ENCODE measurements at regions not wholly inside any gene's neighbourhood (a gene's known extent, or its start where the extent isn't known, plus 50 kb on each side); places are given as distances from the start of the nearest gene placed in this dataset.
"Not testable (repeated sequence)": the region's sequence is repeated elsewhere in the genome, so short reads cannot be mapped to it uniquely, and the experiment has no call there.

DNA sequence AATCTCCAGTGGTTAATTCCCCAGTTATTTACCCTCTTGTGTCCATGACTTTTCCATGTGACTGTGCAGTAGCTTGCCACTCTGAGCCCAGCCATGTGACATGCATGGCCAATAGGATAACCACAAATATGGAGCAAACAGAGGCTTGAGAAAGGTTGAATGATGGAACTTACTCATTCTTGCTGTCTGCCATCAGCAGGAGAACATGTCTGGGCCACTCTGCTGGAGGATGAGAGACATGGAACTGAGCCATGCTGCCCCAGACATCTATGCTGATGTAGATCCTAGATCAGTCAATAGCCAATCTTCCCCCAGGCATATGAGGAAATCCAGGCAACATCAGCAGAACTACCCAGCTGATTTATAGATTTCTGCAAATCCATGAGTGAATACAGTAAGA lies 992.3 kb upstream of the FANCL start:
- Mint-ChIP-seq H3K27ac (no peak overlapping the region), H3K27me3 (ENCODE audit: low read depth in 3 of 3) (no peaks in the 10 kb centered on the region), H3K4me3 (no peak overlapping the region), H3K9me3 (peaks cover 0 to 13% (median 0%) of the 10 kb centered on the region in 6 donors), H3K36me3 (peaks cover 0 to 3% (median 0%) of the 10 kb centered on the region in 3 donors), H3K4me1 (no peaks in the 10 kb centered on the region)
- DNase-seq, result no peak

DNA sequence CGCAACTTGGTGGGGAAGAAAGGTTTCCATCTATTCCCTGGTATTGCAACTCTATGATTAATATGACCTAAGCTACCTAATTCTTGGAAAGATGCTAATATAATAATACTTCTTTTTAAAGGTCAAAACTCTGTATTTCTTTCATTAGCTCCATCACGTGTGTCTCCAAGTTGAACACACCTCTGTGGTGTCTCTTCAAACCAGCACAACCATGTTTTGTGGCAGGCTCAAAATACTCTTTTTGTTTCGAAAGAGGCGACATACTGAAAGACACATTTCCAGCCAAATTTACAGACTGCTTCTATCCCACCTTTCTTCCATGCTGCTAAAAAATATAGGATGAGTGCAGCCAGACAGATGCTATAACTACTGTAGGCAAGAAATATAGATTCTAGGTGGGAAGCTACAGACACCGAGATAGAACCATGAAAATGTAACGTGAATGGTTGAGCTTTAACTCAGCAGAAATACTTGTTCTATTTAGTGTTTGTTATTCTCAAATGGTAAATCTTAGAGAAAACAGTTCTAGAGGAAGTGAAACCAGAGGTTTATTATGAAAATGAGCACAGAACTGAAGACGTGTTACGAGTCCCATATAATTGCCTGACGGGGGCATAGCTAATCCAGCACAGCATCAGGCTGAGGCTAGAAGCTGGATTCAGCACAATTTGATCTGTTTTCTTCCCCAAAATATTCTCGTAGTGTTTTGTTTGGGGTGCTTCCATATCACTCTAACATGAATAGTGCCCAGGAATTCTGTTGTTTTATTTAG lies 991.5 kb upstream of the FANCL start:
- no peak overlapping the region for H3K4me3 Mint-ChIP-seq
- peaks cover 0 to 3% (median 0%) of the 10 kb centered on the region in 3 donors for H3K36me3 Mint-ChIP-seq
- DNase-seq, result no peak
- H3K27ac Mint-ChIP-seq, result no peak overlapping the region
- peaks cover 0 to 8% (median 0%) of the 10 kb centered on the region in 6 donors for H3K9me3 Mint-ChIP-seq
- no peaks in the 10 kb centered on the region for H3K27me3 Mint-ChIP-seq (ENCODE audit: low read depth in 3 of 3)
- no peaks in the 10 kb centered on the region for H3K4me1 Mint-ChIP-seq

DNA sequence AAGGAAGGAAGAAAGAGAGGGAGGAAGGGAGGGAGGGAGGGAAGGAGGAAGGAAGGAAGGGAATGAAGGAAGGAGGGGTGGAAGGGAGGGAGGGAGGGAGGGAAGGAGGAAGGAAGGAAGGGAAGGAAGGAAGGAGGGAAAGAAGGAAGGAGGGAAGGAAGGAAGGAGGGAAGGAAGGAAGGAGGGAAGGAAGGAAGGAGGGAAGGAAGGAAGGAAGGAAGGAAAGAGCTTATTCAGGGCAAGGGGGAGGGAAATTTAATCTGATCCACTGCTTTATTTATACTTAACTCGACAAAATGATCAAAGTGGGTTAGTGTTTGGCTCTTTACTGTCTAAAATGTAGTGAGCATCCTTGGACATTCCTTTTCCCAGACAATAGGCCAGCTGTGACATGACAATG lies 985.2 kb upstream of the FANCL start:
- H3K4me1 Mint-ChIP-seq; H3K9me3 Mint-ChIP-seq; H3K36me3 Mint-ChIP-seq; H3K27me3 Mint-ChIP-seq (ENCODE audit: low read depth in 3 of 3); H3K4me3 Mint-ChIP-seq; H3K27ac Mint-ChIP-seq; DNase-seq: not testable (repeated sequence)

DNA sequence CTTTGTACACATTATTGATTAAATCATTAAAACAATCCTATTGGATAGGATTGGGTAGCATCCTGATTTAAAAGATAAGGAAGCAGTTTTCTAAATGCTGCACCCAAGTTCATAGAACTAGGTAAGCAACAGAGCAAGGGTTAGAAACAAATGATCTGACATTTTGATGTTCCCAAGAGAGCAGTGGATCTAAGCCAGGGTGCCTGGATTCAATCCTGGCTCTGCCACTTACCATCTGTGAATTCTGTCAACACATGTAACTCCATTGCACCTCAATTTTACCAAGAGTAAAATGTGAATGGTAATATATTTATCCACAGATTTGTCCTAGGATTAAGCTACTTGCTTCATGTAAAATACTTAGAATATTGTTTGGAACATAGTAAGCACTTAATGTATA lies 982.6 kb upstream of the FANCL start:
- DNase-seq, result no peak
- Mint-ChIP-seq H3K4me1 (no peaks in the 10 kb centered on the region), H3K27ac (no peak overlapping the region), H3K4me3 (no peak overlapping the region), H3K36me3 (no peaks in the 10 kb centered on the region), H3K9me3 (peaks cover 0 to 13% (median 4%) of the 10 kb centered on the region in 6 donors), H3K27me3 (ENCODE audit: low read depth in 3 of 3) (peaks cover 0 to 1% (median 0%) of the 10 kb centered on the region in 3 donors)

DNA sequence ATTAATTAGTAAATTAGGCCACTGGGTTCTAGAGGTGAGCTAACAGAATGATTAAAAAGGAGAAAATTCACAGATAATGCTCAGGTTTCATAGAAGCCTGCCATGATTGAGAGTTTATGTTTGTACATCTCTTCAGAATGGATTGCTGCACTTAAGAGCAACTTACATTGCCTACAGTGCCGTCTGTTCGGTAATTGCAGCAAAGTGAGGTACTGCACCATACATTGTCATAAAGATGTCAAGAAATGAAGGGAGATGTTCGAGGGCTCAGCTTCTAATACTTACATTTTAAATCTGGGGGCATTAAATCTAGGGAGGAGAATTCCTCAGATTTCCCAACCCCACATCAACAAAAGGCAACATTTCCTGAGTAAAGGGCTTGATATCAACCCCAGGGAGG lies 976.2 kb upstream of the FANCL start:
- Mint-ChIP-seq H3K36me3 (no peaks in the 10 kb centered on the region), H3K27ac (no peak overlapping the region), H3K9me3 (peaks cover 0 to 12% (median 1%) of the 10 kb centered on the region in 6 donors), H3K27me3 (ENCODE audit: low read depth in 3 of 3) (peaks cover 0 to 2% (median 0%) of the 10 kb centered on the region in 3 donors), H3K4me1 (no peaks in the 10 kb centered on the region), H3K4me3 (no peak overlapping the region)
- DNase-seq, result no peak

DNA sequence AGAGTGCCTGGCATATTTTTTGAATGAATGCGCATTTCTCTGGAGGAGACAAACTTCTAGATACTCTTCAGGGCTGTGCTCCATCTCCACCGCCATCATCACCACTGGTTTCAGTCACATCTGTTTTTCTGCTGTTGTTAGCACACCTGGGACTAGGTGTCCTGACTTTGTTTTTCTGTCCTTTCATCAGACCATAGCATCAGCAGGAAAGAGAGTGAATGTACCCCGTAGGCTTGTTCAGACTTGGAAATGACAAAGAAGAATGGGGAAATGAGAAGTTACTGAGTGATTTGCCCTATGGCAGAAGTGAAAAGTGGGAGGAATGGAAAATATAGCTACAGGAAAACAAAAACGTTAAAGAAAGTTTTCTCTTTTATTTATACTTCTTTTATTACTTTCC lies 965.2 kb upstream of the FANCL start:
- H3K27me3 Mint-ChIP-seq (ENCODE audit: low read depth in 3 of 3), result no peaks in the 10 kb centered on the region
- no peaks in the 10 kb centered on the region for H3K4me1 Mint-ChIP-seq
- no peak overlapping the region for H3K27ac Mint-ChIP-seq
- H3K36me3 Mint-ChIP-seq, result no peaks in the 10 kb centered on the region
- DNase-seq, result no peak
- no peak overlapping the region for H3K4me3 Mint-ChIP-seq
- H3K9me3 Mint-ChIP-seq, result peaks cover 0 to 8% (median 3%) of the 10 kb centered on the region in 6 donors

DNA sequence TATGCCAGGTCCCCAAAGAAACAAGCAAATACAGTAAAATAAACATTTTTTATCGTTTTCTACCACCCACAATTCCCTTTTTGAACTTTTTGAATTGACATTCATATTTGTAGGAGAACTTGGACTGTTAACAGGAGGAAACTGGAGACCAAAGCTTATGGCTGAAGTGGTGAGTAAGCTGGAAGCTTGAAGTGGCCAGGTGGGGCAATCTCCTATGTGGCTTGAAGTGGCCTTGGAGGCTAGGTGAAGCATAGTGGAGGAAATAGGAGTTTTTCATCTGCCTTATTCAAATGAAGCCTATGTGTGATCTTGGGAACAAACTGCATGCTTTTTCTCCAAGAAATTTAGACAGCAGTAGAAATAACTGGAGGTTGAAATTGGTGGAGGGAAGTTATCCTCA lies 962.9 kb upstream of the FANCL start:
- peaks cover 0 to 8% (median 3%) of the 10 kb centered on the region in 6 donors for H3K9me3 Mint-ChIP-seq
- no peaks in the 10 kb centered on the region for H3K36me3 Mint-ChIP-seq
- H3K4me3 Mint-ChIP-seq, result no peak overlapping the region
- DNase-seq, result no peak
- H3K27me3 Mint-ChIP-seq (ENCODE audit: low read depth in 3 of 3), result no peaks in the 10 kb centered on the region
- no peaks in the 10 kb centered on the region for H3K4me1 Mint-ChIP-seq
- no peak overlapping the region for H3K27ac Mint-ChIP-seq

DNA sequence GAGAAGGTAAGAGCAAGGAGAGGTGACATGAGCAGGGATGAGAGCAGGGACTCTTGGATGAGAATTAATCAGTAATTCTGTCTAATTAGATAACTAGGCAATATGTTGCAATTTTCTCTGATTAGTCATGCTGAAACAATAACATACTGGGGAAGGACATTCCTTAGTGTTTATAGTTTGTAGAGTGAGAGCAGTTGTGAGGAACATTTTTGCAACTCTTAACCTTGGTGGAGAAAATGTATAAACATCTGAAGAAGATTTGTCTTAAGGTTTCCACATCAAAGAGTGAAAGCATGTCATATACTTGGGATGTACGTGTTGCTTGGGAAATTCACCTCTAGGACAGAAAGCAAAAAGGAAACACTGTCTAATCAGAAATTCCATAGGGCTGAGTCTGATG lies 955.4 kb upstream of the FANCL start:
- no peak overlapping the region for H3K4me3 Mint-ChIP-seq
- H3K27me3 Mint-ChIP-seq (ENCODE audit: low read depth in 3 of 3), result no peaks in the 10 kb centered on the region
- no peak for DNase-seq
- H3K4me1 Mint-ChIP-seq, result no peaks in the 10 kb centered on the region
- H3K27ac Mint-ChIP-seq, result no peak overlapping the region
- H3K9me3 Mint-ChIP-seq, result peaks cover 0 to 2% (median 0%) of the 10 kb centered on the region in 6 donors
- no peaks in the 10 kb centered on the region for H3K36me3 Mint-ChIP-seq

DNA sequence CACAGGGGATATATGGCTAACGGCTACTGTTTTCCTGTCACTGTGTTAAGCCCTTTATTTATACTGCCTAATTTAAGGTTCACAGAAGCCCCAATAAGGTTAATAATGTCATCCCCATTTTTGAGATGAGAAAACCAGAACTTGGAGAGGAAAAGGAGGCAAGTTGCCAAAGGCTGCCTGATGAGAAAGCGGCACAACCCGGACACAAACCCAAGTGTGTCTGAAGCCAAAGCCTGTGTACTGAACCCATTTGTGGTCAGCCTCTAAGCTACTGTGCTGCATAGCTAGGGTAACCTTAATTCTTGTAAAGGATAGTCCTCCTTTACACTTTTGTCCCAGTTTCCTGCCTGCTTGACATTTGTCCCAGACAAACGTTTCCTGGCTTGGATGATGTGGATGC lies 954.7 kb upstream of the FANCL start:
- Mint-ChIP-seq H3K27me3 (ENCODE audit: low read depth in 3 of 3) (no peaks in the 10 kb centered on the region), H3K4me1 (no peaks in the 10 kb centered on the region), H3K9me3 (peaks cover 0 to 2% (median 0%) of the 10 kb centered on the region in 6 donors), H3K4me3 (no peak overlapping the region), H3K36me3 (no peaks in the 10 kb centered on the region), H3K27ac (no peak overlapping the region)
- no peak for DNase-seq

DNA sequence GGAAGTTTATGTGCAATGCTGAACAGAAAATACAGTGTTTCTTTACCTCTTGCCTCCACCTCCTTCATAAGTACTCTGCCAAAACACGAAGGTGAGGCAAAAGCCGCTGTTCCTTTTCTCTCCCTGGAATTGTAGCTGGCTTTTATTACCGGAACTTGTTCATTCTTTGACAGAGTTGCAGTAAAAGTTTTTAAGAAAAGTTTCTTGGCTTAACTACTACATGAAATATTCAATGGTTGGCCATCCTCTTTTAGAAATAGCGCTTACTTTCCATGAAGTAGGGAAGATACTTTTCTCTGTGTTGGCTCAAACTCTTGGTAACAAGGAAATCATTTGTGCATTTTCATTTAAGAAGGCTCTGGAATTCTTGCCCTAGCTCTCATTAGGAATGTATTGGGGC lies 950.7 kb upstream of the FANCL start:
- Mint-ChIP-seq H3K4me3 (no peak overlapping the region), H3K27me3 (ENCODE audit: low read depth in 3 of 3) (no peaks in the 10 kb centered on the region), H3K9me3 (peaks cover 0 to 4% (median under 1%) of the 10 kb centered on the region in 6 donors), H3K4me1 (no peaks in the 10 kb centered on the region), H3K27ac (no peak overlapping the region), H3K36me3 (no peaks in the 10 kb centered on the region)
- DNase-seq, result no peak

DNA sequence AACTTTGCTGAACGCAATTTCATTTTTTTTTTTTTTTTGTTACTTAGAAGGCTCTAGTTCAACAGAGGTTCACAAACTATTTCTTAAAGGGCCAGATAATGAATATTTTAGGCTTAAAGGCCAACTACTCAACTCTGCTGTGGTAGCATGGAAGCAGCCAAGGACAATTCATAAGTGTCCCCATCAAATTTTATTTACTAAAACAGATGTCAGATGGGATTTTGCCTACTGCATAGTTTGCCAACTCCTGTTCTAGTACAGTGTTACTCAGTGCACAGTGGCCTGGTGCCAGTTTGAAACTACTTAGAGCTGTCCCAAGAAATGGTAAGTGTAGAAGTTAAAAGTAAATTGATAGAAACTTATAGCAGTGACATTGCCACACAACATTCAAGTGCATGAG lies 949.4 kb upstream of the FANCL start:
- Mint-ChIP-seq H3K4me3 (no peak overlapping the region), H3K9me3 (peaks cover 0 to 4% (median under 1%) of the 10 kb centered on the region in 6 donors), H3K36me3 (no peaks in the 10 kb centered on the region), H3K27ac (no peak overlapping the region), H3K27me3 (ENCODE audit: low read depth in 3 of 3) (no peaks in the 10 kb centered on the region), H3K4me1 (no peaks in the 10 kb centered on the region)
- DNase-seq, result no peak

DNA sequence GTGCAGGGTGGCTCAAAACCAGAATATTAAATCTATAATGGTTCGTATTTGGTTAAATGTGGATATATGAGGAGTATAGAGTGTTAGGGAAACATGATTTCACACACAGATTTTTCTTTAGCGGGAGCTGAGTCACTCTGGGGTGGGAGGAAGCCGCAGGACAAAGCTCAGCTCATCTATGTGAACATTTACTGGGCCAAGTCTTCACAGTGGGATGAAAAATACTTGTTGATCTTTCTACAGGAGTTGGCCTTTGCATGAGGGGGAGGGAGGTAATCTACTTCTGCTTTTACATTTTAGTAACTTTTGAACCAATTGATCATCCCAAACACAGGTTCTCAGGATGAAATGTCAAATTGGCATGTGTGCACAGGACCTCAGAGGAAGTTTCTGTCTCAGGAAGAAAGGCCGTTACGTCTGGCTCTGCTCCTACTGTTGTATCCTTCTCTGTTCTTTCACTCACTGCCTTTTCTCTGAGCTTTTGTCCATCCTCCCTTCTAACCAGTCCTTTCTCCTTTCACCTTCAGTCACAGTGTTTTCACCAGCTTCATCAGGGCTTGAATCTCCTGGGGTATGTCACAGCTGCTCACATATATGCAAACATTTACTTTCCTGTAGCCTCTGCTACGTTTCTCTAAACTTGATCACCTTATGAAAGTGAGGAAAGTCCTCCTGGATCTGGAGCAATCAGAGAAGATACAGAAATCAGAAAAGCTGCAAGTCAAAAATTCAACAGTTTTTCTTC lies 943.3 kb upstream of the FANCL start:
- Mint-ChIP-seq H3K27me3 (ENCODE audit: low read depth in 3 of 3) (peaks cover 0 to 5% (median 0%) of the 10 kb centered on the region in 3 donors), H3K4me1 (no peaks in the 10 kb centered on the region), H3K4me3 (no peak overlapping the region), H3K9me3 (peaks cover 0 to 10% (median 0%) of the 10 kb centered on the region in 6 donors), H3K27ac (no peak overlapping the region), H3K36me3 (no peaks in the 10 kb centered on the region)
- no peak for DNase-seq

DNA sequence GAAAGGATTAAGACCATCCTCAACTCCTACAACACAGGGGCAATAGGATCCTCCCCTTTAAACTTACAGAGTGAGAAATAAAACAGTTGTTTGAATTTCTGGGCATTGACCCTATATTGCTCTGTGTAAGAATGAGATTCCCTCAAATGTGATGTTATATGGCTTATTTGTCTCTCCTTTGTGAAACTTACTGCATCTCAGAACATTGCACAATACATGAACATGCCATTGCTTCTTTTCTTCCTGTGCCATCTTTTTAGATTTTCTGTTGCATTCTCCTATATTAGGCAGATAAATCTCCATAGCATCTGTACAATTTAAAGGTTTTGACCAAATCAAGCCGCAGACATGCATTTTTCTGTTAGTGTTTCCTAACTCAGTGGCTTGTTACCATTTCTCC lies 941.9 kb upstream of the FANCL start:
- H3K27ac Mint-ChIP-seq, result no peak overlapping the region
- H3K27me3 Mint-ChIP-seq (ENCODE audit: low read depth in 3 of 3), result peaks cover 0 to 5% (median 0%) of the 10 kb centered on the region in 3 donors
- DNase-seq, result no peak
- no peaks in the 10 kb centered on the region for H3K36me3 Mint-ChIP-seq
- peaks cover 0 to 10% (median 0%) of the 10 kb centered on the region in 6 donors for H3K9me3 Mint-ChIP-seq
- no peaks in the 10 kb centered on the region for H3K4me1 Mint-ChIP-seq
- H3K4me3 Mint-ChIP-seq, result no peak overlapping the region

DNA sequence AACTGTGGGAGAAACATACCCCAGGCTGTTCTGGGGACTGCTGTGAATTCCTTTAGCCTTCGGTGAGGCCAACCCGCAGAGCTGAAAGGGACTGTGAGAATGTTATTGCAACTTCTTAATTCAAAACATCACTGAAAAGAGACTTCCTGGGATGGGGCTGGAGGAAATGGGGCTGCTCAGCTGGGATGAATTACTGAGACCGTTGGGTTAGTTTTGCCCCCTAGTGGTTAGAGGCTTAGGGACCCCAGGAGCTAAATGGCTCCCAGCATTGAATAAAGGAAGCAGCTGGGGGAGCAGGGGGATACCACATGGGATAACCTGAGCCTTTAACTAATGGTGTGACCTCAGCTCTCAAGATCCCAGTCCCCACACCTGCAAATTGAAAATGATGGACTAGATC lies 941.1 kb upstream of the FANCL start:
- Mint-ChIP-seq H3K4me1 (no peaks in the 10 kb centered on the region), H3K36me3 (no peaks in the 10 kb centered on the region), H3K27ac (no peak overlapping the region), H3K9me3 (peaks cover 0 to 10% (median 0%) of the 10 kb centered on the region in 6 donors), H3K4me3 (no peak overlapping the region), H3K27me3 (ENCODE audit: low read depth in 3 of 3) (peaks cover 0 to 5% (median 0%) of the 10 kb centered on the region in 3 donors)
- DNase-seq, result no peak

Data from immature natural killer cell (primary cell).